VCaP (cell line): ENCODE measurements at regions not wholly inside any gene's neighbourhood (a gene's known extent, or its start where the extent isn't known, plus 50 kb on each side); places are given as distances from the start of the nearest gene placed in this dataset.
"Not testable (repeated sequence)": the region's sequence is repeated elsewhere in the genome, so short reads cannot be mapped to it uniquely, and the experiment has no call there.

Experiments
- H3K27ac ChIP-seq: fragments of 450-650 bp; 2 replicates; pipeline ENCODE4 v1.5.1; 2017
- CTCF ChIP-seq: fragments of 450-650 bp; conservative IDR thresholded peaks from 2 replicates; pipeline ENCODE4 v1.5.1; 2017; ENCODE audit warnings: mild to moderate bottlenecking, moderate library complexity

- TF ChIP-seq CTCF: no peak
- H3K27ac ChIP-seq: no peak overlapping the region
These were observed 553.2 kb downstream of the DTWD2 start for GRCh38 chr5:118435131-118435530.

GRCh38 chr5:118434522-118434921 lies 553.8 kb downstream of the DTWD2 start:
- no peak overlapping the region for H3K27ac ChIP-seq
- no peak for TF ChIP-seq CTCF

- no peak for TF ChIP-seq CTCF
- H3K27ac ChIP-seq: no peak overlapping the region
These were observed 558.3 kb downstream of the DTWD2 start for GRCh38 chr5:118430076-118430475.

- no peak overlapping the region for H3K27ac ChIP-seq
- TF ChIP-seq CTCF: no peak
These were observed 580.4 kb downstream of the DTWD2 start for GRCh38 chr5:118407958-118408357.

GRCh38 chr5:118405650-118406061 lies 582.7 kb downstream of the DTWD2 start:
- no peak overlapping the region for H3K27ac ChIP-seq
- TF ChIP-seq CTCF: no peak

GRCh38 chr5:118397236-118397635 lies 591.1 kb downstream of the DTWD2 start:
- no peak for TF ChIP-seq CTCF
- H3K27ac ChIP-seq: no peak overlapping the region

- H3K27ac ChIP-seq: no peak overlapping the region
- TF ChIP-seq CTCF: no peak
These were observed 595.9 kb downstream of the DTWD2 start for GRCh38 chr5:118392491-118392890.

GRCh38 chr5:118382931-118383330 lies 605.4 kb downstream of the DTWD2 start:
- not testable (repeated sequence) for H3K27ac ChIP-seq
